GM19043 (cell line): ENCODE measurements at regions not wholly inside any gene's neighbourhood (a gene's known extent, or its start where the extent isn't known, plus 50 kb on each side); places are given as distances from the start of the nearest gene placed in this dataset.

Source experiments
- ATAC-seq: cut with Tn5 transposase; IDR thresholded peaks from one replicate; pipeline ENCODE4 v1.9.1; 2021; ENCODE audit warnings: low read depth; ENCODE audit not compliant: unreplicated experiment

GRCh38 chr16:73215678-73216377, 167.9 kb upstream of the ZFHX3 start:
- no peak for ATAC-seq

DNA sequence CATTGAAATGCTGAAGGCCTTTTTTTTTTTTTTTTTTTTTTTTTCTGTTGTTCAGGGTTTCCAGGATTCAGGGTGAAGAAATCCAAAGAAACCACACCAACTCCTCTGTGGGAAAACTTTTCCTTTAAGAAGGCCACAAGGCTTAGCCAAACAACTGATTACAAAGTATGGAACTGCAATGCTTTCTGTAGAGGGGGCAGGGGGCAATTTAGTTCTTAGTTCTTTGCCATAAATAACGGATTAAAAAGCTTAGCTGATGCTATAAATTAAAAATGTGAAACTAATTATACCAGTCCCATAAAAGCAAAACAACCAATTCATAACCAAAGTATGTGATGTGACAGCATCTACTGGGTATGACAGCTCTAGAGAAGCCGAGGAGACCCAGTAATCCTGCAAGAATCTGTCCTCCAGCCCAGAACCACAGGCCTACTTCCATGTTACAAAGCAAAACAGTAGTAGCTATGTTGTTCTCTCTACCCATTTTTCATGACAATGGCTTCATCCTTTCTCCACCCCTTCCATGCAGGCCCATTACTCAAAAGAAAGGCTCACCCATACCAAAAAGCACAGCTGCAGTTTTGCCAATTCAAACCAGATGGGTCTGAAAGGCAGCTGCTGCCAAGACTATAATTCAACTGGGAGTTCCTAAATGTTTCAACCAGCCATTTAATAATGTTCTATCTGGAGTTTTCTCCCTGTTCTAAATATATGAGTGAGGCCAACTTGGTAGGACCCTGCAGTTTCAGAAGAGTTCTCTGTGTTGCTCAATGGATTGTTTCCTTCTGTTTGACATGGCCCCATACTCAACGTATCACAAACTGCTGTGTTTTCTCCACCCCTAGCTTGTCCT, 167.1 kb upstream of the ZFHX3 start:
- ATAC-seq, result no peak

DNA sequence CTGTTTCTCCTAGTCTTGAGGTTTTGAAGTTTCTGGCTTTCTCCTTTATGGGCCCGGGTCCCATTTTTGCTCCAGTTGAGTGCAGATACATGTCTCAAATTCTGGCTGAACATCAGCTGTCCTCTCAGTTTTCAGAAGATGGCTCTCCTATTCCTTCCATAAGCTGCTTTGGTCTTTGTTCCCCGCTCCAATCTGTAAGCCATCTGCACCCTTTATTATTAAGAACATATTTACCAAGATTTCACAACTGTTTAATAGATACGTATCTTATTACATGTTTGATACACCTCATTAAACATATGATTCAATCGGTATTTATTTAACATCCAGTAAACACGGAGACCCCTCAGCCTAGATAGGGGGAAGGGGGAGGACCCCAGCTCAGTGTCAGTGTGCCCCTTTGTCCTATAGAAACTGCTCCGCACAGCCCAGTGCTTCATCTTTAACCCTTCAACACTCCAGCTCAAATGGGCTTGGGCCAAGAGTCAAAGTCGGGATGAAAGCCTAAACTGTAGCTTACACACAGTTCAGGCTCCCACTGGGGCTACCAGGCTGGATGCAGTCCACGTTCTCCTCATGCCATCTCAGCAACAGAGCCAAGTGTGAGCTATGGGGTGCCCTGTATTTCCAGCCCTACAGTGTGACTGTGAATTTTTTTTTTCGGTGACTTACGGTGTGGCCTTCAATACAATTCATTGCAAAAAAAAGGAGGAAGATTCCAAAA, 166.0 kb upstream of the ZFHX3 start:
- no peak for ATAC-seq

GRCh38 chr16:73212431-73212830, 164.5 kb upstream of the ZFHX3 start:
- no peak for ATAC-seq

GRCh38 chr16:73210686-73211085, 162.8 kb upstream of the ZFHX3 start:
- no peak for ATAC-seq

DNA sequence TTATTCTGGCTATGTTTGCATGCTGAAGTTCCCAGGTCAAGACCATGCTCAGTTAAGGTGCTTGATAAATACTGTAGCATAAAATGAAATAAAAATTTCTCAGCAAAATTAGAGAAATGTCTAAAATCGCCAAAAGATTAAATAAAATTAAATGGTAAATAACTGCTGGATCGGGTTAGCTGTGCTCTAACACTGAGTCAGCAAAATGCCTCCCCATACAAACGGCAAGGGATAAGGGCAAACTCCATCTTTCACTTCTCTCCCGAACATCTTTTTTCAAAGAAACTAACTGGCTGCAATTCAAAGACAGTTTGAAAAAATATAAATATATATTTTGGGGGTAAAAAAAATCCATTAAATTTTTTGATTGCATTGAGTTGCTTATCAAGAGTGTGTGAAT, 162.2 kb upstream of the ZFHX3 start:
- ATAC-seq, result no peak

DNA sequence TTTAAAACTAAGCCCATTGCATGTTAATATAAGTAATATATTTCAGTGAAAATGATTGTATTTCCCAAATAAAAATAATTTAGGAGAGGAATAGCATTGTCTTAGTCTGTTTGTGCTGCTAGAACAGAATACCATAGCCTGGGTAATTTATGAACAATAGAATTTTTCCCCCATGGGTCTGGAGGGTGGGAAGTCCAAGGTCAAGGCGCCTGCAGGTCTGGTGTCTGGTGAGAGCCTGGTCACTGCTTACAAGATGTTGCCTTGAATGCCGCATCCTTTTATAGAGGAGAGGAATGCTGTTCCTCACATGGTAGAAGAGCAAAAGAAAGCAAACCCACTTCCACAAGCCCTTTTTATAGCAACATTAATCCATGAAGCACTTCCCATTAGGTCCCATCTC, 161.3 kb upstream of the ZFHX3 start:
- no peak for ATAC-seq

DNA sequence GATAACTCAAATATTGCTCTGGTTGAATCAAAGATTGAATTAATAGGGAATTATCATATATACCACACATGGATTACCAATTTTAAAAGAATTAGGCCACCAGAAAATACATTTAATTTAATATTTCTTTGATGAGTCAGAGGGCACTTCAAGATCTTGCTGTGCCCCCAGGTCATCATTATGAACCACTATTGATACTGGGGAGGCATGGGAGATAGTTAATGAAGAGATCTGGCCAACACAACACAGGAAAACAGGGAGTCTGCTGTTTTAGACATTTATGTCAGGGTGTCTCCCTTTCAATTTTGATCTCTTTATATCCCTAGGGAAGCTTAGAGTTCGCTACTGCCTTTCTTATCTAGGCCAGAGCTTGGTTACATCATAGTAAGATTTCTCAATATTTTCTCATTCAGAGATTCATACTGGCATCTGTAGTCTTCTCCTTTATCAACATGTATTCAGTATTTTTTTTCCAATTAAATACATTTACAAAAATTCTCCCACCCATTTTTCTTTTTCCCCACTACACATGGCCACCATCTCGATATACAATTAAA, 158.3 kb upstream of the ZFHX3 start:
- no peak for ATAC-seq

- no peak for ATAC-seq
Observed at GRCh38 chr16:73205153-73205886, 157.4 kb upstream of the ZFHX3 start.

GRCh38 chr16:73204359-73205152, 156.6 kb upstream of the ZFHX3 start:
- no peak for ATAC-seq

DNA sequence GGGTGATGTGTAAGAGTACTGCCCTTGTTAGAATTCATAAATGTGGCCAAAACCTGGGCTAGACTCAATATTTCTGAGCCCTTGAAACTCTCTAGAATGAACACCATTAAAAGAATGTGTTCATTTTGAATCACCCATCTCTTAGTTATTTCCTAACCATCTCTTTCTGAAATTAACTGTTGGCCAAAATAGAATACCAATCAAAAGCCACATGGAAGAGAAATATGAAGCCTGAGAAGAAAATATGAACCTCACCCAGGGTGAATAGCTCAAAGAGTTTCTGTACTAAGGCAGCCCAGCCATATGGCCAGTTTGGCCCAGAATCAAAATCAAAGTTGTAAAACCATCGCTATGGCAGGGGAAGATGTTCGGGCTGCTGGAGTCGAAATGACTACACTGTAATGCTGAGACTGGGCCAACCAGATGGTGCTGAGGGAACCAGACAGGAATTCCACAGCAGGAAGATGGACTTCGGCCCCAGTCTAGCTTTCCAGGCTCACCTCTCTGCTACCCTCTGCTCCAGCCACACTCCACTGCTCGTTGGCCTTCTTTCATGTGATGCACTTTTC, 154.3 kb upstream of the ZFHX3 start:
- ATAC-seq, result no peak

GRCh38 chr16:73199214-73199613, 151.3 kb upstream of the ZFHX3 start:
- ATAC-seq, result no peak

GRCh38 chr16:73198481-73198880, 150.6 kb upstream of the ZFHX3 start:
- no peak for ATAC-seq

DNA sequence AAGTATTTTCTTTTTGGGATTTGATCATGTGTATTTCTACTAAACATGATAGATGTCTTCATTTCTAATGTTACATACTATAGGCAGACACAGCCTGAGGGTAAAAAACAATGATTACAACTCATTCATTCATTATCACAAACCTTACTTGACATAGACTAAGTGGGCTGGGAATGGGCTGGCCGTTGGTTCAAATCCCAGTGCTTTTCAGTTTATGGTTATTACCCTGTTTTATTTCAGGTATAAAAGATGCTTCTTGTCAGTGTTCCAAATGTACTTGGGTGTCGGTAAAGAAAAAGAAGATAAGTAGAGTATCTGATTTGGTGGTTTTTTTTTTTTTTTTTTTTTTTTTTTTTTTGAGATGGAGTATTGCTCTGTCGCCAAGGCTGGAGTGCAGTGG, 149.7 kb upstream of the ZFHX3 start:
- no peak for ATAC-seq

GRCh38 chr16:73196670-73197069, 148.7 kb upstream of the ZFHX3 start:
- ATAC-seq, result peak; percentile 88

GRCh38 chr16:73193464-73193863, 145.5 kb upstream of the ZFHX3 start:
- ATAC-seq, result no peak

DNA sequence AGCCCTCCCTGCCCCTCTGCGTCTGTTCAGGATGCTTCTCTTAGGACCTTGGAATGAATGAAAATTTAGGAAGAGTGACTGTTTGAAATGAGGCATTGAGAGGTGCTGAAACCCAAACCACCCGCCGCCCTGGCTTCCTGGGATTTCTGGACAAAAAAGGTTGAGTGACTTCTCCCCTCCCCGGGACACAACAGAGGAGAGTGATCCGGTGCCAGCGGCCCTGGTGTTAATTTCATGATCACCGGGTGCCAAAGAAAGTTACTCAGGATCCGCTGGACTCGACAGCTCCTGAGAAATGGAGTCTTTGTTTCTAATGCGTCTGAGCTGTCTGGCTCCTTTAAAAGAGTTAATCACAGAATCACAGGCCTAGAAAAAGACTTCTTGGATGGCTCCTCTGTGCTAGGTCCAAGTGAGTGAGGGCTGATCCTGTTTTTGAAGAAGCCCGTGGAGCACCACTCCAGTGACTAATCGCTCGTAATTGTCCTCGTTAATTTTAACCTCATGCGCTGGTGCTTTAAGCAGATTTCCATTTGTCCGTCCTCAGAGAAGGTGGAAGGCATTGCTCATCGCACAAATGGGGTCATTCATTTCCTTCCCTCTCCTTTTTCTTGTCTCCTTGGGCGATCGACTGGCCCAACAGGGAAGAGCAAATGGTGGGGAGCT, 144.4 kb upstream of the ZFHX3 start:
- ATAC-seq, result no peak

GRCh38 chr16:73191660-73192046, 143.7 kb upstream of the ZFHX3 start:
- no peak for ATAC-seq
